ENCODE measurements at regions not wholly inside any gene's neighbourhood (a gene's known extent, or its start where the extent isn't known, plus 50 kb on each side); places are given as distances from the start of the nearest gene placed in this dataset.

DNA sequence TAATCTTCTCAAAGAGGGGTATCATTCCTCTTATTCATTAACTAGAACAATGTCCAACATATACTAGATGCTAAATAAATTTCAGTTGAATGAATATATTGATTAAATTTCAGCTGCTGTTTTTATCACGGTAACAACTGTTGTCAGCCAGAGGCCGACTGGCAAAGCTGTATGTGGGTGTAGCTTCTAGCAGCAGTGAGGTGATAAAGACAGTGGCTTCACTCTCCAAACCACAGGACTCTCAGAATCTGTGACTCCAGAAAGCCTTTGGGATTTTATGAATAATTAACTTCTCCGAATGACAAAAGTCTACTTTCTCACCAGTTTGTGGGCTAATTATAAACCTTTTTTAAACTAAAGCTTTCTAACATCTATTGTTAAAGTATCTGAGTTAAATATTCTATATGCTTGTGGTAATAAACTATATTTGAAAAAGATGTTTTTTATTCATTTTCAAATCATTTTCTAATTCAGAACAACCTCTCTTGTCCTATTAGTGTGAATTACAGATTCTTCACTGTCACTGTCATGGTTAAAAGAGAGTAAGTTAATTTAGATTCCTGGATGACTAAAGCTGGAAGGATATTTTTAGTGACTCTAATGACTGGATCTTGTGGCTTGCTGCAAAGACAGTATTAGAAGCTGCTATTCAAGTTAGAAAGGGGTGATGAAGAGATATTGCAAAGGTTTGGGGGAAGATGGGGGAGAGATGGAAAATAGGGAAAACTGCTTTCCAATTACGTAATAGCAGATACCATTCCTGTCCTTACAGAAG lies 796.4 kb upstream of the ARPP21 start:
- TF ChIP-seq, protein P1, sequence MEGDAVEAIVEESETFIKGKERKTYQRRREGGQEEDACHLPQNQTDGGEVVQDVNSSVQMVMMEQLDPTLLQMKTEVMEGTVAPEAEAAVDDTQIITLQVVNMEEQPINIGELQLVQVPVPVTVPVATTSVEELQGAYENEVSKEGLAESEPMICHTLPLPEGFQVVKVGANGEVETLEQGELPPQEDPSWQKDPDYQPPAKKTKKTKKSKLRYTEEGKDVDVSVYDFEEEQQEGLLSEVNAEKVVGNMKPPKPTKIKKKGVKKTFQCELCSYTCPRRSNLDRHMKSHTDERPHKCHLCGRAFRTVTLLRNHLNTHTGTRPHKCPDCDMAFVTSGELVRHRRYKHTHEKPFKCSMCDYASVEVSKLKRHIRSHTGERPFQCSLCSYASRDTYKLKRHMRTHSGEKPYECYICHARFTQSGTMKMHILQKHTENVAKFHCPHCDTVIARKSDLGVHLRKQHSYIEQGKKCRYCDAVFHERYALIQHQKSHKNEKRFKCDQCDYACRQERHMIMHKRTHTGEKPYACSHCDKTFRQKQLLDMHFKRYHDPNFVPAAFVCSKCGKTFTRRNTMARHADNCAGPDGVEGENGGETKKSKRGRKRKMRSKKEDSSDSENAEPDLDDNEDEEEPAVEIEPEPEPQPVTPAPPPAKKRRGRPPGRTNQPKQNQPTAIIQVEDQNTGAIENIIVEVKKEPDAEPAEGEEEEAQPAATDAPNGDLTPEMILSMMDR (conservative IDR thresholded peaks at IDR 0.05; ENCODE audit: low read depth, low read length): no peak
- DNase-seq (ENCODE audit: low read depth): no peak
- no peak overlapping the region for H3K4me3 ChIP-seq (ENCODE audit: low read length)

DNA sequence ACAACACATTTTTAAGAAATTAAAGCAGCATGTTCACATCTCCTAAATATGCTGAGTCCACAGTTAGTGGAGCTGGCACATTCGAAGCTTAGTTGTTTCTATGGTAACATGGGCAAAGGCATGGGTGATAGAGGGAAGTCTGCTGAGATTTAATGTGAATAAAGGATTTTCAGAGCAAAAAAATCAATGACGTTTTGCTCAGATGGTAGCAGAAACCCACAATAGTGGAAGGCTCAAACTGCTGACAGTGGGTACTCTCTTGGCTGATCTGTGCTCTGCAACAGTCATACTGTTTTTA lies 795.1 kb upstream of the ARPP21 start:
- TF ChIP-seq, protein P1 (conservative IDR thresholded peaks at IDR 0.05; ENCODE audit: low read depth, low read length): no peak
- no peak overlapping the region for H3K4me3 ChIP-seq (ENCODE audit: low read length)
- DNase-seq (ENCODE audit: low read depth): peak; percentile 29

DNA sequence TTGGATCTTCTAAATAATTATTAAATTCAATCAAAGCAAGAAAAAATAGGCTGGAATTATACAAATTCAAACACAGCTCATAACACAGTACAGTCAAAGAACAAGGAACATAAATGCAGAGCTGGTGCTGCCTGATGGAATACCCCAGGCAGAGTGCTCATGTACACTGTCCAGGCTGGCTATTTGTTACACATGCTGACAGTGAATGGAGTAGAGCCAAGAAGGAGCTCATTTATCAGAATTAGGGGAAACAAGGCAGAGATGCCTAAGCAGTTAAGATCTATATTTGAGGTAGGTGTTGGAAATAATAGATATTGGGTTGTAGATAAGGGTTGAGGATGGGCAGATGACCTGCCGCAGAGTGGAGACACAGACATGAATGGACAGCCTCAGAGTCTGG lies 788.2 kb upstream of the ARPP21 start:
- no peak for DNase-seq (ENCODE audit: low read depth)
- TF ChIP-seq, protein P1 (conservative IDR thresholded peaks at IDR 0.05; ENCODE audit: low read depth, low read length): no peak
- H3K4me3 ChIP-seq (ENCODE audit: low read length): no peak overlapping the region

DNA sequence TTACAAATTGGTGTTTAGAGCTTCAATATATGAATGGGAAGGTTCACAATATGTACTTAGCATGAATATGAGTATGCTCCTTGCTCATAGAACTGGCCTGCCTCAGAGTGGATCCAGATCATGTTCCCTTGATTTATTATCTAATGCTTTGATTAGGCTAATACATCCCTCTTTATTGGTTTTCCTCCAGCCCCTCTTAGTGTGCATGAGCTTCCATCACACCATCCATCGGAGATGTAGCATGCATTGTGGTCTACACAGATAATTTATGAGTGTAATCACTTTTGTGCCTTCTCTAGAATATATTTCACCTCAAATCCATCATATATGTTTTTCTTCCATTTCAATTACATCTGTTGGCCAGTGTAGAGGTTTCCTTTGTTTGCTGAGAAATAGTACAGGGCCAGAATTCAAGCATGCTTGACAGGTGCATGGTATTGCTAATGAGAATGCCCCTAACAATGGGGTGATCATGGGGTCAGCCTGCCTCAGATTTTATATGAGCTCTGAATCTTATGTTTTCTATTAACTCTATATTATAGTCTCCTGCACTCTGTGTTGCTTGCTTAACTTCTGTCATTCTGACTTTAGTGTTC lies 786.4 kb upstream of the ARPP21 start:
- H3K4me3 ChIP-seq (ENCODE audit: low read length): no peak overlapping the region
- TF ChIP-seq, protein P1 (conservative IDR thresholded peaks at IDR 0.05; ENCODE audit: low read depth, low read length): no peak
- no peak for DNase-seq (ENCODE audit: low read depth)

DNA sequence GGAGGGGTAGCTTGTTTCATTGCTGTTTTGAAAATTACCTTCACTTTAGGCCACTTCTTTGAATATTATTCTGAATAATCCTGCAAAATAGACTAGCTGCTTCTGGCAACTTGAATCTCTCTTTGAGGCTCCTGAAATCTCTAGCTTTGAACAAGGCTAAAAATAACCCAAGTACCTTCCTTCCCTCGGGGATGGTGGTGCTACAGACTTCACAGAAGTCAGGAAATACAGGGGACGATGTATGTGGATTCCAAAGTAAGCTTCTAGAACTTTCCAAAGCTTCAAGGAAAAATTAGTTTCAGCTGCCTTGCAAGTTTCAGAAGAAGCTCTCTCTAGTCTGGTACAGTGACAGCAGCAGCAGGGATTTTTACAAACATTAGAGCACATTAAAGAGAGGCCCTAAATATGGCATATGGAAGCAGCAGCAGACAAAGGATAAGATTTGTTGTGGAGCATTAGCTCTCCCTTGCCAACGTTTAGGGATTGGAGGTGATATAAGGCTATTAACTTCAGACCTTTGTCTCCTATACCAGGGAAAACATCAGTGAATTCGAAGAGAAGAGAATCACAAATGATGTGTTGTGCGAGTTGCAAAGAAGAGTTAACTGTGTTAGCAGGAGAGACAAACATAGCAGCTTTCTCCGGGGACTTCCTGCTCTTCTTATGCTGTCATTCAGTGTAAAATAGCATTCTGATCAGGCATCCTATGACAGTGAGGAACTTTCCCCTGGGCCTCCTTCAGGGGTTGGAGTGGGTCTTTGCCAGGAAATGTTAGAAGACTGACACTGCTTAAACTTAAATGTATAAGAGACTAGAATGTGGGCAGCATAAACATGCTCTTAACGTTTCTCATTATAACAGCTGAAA lies 783.0 kb upstream of the ARPP21 start:
- DNase-seq (ENCODE audit: low read depth): no peak
- TF ChIP-seq, protein P1 (conservative IDR thresholded peaks at IDR 0.05; ENCODE audit: low read depth, low read length): no peak
- H3K4me3 ChIP-seq (ENCODE audit: low read length): no peak overlapping the region

DNA sequence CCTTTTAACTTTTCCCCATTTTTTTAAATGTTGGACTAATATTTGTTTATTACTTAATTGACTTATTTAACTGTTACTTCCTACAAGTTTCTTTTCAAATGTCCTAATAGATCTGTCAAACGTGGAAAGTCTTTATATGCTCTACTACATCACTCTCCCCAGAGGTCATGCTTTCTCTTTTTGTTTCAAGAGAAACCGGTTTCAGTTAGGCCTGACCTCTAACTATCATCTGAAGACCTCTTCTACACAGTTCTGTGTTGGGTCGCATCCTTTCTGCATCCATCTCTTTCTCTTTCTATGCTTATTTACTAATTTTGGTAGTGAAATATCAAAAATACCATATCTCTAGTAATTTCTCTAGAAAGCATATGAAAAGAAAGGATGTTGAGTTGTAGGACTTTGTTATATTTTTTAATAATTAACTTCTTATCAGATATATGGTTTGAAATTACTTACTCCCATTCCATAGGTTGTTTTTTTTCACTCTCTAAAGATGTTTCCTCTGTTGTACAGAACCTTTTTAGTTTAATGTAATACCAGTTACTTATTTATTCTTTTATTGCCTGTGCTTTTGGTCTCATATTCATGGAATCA lies 781.2 kb upstream of the ARPP21 start:
- no peak overlapping the region for H3K4me3 ChIP-seq (ENCODE audit: low read length)
- DNase-seq (ENCODE audit: low read depth): no peak
- TF ChIP-seq, protein P1 (conservative IDR thresholded peaks at IDR 0.05; ENCODE audit: low read depth, low read length): no peak

Measured in retinal pigment epithelial cell (primary cell).